Psoas muscle (tissue), 7 donors: ENCODE measurements at regions not wholly inside any gene's neighbourhood (a gene's known extent, or its start where the extent isn't known, plus 50 kb on each side); places are given as distances from the start of the nearest gene placed in this dataset.

Experiments used
- ATAC-seq, 4 donors: fragments of 200-7000 bp; cut with Tn5 transposase; one replicate each; pipeline ENCODE4 v1.9.1; 2020; ENCODE audit warnings: moderate library complexity in 3 of 4, mild to moderate bottlenecking in 2 of 4
- DNase-seq, 2 donors: peaks; one replicate each; pipeline ENCODE4 v3.0.0-alpha.2; 2020
- H3K27ac ChIP-seq: fragments of 200-600 bp; one replicate; pipeline ENCODE4 v1.8.0; 2022
- H3K27me3 ChIP-seq, 3 donors: fragments of 200-600 bp in 1 of 3; one replicate each; pipeline versions ENCODE4 v1.6.1 to v1.8.0; 2013 to 2022; ENCODE audit warnings: low read length in 2 of 3, mild to moderate bottlenecking in 2 of 3, moderate library complexity in 1 of 3; ENCODE audit not compliant: insufficient read depth in 3 of 3
- H3K36me3 ChIP-seq, 2 donors: fragments of 200-600 bp in 1 of 2; one replicate each; pipeline versions ENCODE4 v1.6.1 to v1.8.0; 2013 to 2022; ENCODE audit warnings: low read depth in 1 of 2, mild to moderate bottlenecking in 1 of 2, moderate library complexity in 1 of 2; ENCODE audit not compliant: insufficient read depth in 1 of 2
- H3K4me1 ChIP-seq: fragments of 200-600 bp; one replicate; pipeline ENCODE4 v1.8.0; 2022
- H3K4me3 ChIP-seq: fragments of 200-600 bp; one replicate; pipeline ENCODE4 v1.8.0; 2022; ENCODE audit warnings: mild to moderate bottlenecking
- H3K9me3 ChIP-seq: fragments of 200-600 bp; one replicate; pipeline ENCODE4 v1.8.0; 2022
- WGBS, 3 donors: extraction: QIAGEN DNeasy Blood & Tissue Kit; methylation state at CpG; one replicate each; pipeline versions ENCODE4 v1.1.6 to v1.1.7; 2013; 5-methylcytosine and 5-hydroxymethylcytosine counted together
- intact Hi-C, 2 donors: fragments of 100-400 bp; cut with DNase I; formaldehyde crosslinking; loops; one replicate each; pipeline versions ENCODE4 v1.11.0 to v1.14.2; 2022
- TF ChIP-seq, protein P1 (sequence below): fragments of 200-600 bp; IDR thresholded peaks from one replicate; pipeline ENCODE4 v1.8.0; 2022; ENCODE audit warnings: antibody characterized with exemption
- donor health status: healthy with polysubstance abuse.
- donor health status: DM: no; HTN: no; CAD: no; lungs with moderate emphysema.
- donor health status: Bipolar disorder and iron deficiency.
- donor health status: healthy.
- donor health status: DM: yes; HTN: yes; CAD: no.
- donor health status: DM: no; HTN: no; CAD: no.
- donor health status: DM: yes; HTN: yes; CAD: no.

DNA sequence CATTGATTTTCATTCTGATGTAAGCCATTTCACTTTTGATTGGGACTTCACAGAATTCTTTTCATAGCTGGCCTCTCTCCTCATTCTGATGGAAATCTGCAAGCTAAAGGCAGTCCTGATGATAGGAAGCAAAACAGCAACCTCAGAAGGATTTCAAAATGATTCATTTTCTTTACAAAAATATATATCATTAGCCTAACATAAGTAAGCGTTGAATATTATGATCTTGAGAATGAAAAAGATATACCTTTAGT lies 143.1 kb upstream of the GJE1 start:
- WGBS, 3 donors, result 42 to 89% (median 86%) methylated on average over 1 of the region's 1 CpG
- no peaks in the 10 kb centered on the region for H3K9me3 ChIP-seq

DNA sequence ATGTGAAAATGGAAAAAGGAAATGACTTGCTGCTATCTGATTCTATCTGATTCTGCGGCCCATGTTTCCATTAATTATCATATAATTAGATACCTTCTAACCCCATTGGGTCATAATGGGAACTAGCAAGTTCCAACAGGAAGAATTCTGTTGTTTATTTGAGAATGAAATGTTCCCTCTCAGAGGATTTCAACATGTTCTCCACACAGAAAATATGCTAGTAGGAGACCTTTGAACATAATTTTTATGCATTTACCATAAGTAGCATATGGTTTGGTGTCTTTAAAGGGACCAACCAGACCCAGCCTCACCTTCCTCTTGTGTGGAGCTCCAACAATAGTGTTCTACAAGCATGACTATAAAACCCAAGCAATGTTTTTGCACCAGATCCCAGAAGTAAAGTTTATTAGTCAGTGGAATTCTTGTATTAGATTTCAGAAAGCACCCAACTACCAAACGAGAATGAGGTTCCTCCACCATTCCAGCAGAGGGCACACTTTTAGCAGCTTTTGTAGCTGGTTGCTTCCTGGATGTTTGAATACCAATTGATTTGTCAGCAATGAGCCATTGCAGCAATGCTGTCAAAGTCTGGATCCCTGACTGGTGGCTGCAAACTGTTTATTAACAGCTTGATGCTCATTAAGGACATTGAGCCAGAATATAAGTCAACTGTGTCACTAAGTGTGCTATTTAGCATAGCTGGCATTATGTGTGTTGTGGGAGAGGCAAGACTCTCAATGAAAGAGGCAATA lies 143.6 kb upstream of the GJE1 start:
- Histone ChIP-seq H3K9me3 (no peaks in the 10 kb centered on the region), H3K27ac (no peak overlapping the region), H3K27me3 (no peaks in the 10 kb centered on the region), H3K4me3 (no peak overlapping the region), H3K36me3 (no peaks in the 10 kb centered on the region), H3K4me1 (no peaks in the 10 kb centered on the region)
- TF ChIP-seq, protein P1, sequence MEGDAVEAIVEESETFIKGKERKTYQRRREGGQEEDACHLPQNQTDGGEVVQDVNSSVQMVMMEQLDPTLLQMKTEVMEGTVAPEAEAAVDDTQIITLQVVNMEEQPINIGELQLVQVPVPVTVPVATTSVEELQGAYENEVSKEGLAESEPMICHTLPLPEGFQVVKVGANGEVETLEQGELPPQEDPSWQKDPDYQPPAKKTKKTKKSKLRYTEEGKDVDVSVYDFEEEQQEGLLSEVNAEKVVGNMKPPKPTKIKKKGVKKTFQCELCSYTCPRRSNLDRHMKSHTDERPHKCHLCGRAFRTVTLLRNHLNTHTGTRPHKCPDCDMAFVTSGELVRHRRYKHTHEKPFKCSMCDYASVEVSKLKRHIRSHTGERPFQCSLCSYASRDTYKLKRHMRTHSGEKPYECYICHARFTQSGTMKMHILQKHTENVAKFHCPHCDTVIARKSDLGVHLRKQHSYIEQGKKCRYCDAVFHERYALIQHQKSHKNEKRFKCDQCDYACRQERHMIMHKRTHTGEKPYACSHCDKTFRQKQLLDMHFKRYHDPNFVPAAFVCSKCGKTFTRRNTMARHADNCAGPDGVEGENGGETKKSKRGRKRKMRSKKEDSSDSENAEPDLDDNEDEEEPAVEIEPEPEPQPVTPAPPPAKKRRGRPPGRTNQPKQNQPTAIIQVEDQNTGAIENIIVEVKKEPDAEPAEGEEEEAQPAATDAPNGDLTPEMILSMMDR, result peak; percentile 37
- no peak for ATAC-seq
- 45 to 50% (median 46%) methylated on average over 2 of the region's 2 CpGs for WGBS, 3 donors
- no peak for DNase-seq
- intact Hi-C loops, result loop anchor here in 1 of 2 donors (10.0 kb wide), 1 partner anchor 126 kb away; no protein-coding TSS in a partner anchor

More for the DNA sequence above, 143.1 kb upstream of the GJE1 start:
- Histone ChIP-seq H3K27me3 (no peaks in the 10 kb centered on the region), H3K4me3 (no peak overlapping the region), H3K36me3 (no peaks in the 10 kb centered on the region), H3K27ac (no peak overlapping the region), H3K4me1 (no peaks in the 10 kb centered on the region)
- ATAC-seq, result no peak
- intact Hi-C loops, result loop anchor here in 1 of 2 donors (10.0 kb wide), 1 partner anchor 125 kb away; no protein-coding TSS in a partner anchor
- TF ChIP-seq, protein P1, result no peak
- DNase-seq, result no peak

DNA sequence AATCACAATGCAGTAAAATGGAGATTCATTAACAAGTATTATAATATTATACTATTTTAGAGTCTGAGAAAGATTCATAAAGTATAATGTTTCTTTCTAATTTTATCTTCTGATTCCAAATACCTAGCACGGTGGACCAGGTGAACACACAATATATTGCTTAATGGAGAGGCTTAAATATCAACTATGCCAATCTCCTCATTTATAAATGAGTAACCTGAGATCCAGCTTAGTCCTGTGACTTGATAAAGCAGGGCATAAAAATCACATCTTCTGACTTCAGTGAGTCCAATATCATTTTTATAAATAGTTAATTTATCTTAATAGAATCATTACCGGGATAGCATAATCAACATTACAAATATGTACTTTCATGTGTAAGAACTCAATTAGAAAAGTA lies 144.4 kb upstream of the GJE1 start:
- DNase-seq, result no peak
- WGBS, 3 donors, result 61 to 70% (median 63%) methylated on average over 2 of the region's 2 CpGs
- TF ChIP-seq, protein P1, result no peak
- Histone ChIP-seq H3K27ac (no peak overlapping the region), H3K4me3 (no peak overlapping the region), H3K27me3 (no peaks in the 10 kb centered on the region), H3K36me3 (no peaks in the 10 kb centered on the region), H3K9me3 (no peaks in the 10 kb centered on the region), H3K4me1 (no peaks in the 10 kb centered on the region)
- intact Hi-C loops, result loop anchor here in 1 of 2 donors (10.0 kb wide), 1 partner anchor 126 kb away; no protein-coding TSS in a partner anchor
- ATAC-seq, result no peak

DNA sequence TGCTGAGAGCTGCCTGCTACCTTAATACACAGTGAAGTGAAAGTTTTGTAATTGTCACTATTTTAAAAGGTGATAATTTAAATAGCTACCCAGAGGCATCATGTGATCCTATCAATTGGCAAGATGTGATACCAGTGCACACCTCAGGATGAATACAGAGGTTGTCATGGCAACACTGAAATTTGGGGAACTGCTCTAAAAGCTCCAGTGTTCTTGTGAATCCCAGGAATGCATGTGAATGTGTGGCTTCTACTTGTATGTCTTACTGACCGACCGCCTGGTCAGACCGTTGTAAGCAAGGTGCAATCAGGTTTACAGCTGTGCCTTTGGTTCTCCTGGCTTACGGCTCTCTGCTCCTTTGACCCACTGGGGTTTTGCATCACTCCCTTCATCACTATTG lies 146.3 kb upstream of the GJE1 start:
- intact Hi-C loops, result loop anchor here in 1 of 2 donors (10.0 kb wide), 1 partner anchor 128 kb away; no protein-coding TSS in a partner anchor
- TF ChIP-seq, protein P1, result no peak
- Histone ChIP-seq H3K27me3 (no peaks in the 10 kb centered on the region), H3K4me1 (no peaks in the 10 kb centered on the region), H3K27ac (no peak overlapping the region), H3K36me3 (no peaks in the 10 kb centered on the region), H3K9me3 (no peaks in the 10 kb centered on the region), H3K4me3 (no peak overlapping the region)
- no peak for ATAC-seq
- WGBS, 3 donors, result 76 to 84% (median 82%) methylated on average over 4 of the region's 4 CpGs
- no peak for DNase-seq

DNA sequence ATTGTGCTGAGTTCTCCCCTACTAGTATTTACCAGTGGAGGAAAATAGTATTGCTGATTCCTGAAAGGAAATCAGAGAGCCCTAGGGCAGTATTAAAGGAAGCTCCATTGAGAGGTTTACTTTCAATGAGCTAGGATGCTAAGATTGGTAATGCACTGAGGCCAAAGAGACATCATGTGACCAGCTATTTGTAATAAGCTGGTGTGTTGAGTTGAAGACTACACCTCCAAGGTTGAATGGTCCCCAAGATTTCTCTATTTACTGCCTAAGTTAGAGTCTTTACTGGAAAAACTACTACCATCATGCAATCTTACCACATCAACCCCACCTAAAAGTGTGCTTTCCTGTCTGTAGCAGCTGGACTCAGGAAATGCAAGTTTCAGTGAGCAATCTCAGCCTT lies 151.5 kb upstream of the GJE1 start:
- H3K27me3 ChIP-seq, result no peaks in the 10 kb centered on the region
- TF ChIP-seq, protein P1, result no peak
- intact Hi-C loops, result loop anchor here in 1 of 2 donors (10.0 kb wide), 1 partner anchor 134 kb away; no protein-coding TSS in a partner anchor
- H3K4me1 ChIP-seq, result no peaks in the 10 kb centered on the region
- no peak overlapping the region for H3K4me3 ChIP-seq
- DNase-seq (no peak), ATAC-seq (no peak)
- no peaks in the 10 kb centered on the region for H3K36me3 ChIP-seq
- no peaks in the 10 kb centered on the region for H3K9me3 ChIP-seq
- no peak overlapping the region for H3K27ac ChIP-seq
